GM19324 (cell line): ENCODE measurements at regions not wholly inside any gene's neighbourhood (a gene's known extent, or its start where the extent isn't known, plus 50 kb on each side); places are given as distances from the start of the nearest gene placed in this dataset.

Experiments
- ATAC-seq: cut with Tn5 transposase; IDR thresholded peaks from one replicate; pipeline ENCODE4 v1.9.1; 2021; ENCODE audit warnings: mild to moderate bottlenecking, moderate library complexity; ENCODE audit not compliant: unreplicated experiment, low FRiP score

DNA sequence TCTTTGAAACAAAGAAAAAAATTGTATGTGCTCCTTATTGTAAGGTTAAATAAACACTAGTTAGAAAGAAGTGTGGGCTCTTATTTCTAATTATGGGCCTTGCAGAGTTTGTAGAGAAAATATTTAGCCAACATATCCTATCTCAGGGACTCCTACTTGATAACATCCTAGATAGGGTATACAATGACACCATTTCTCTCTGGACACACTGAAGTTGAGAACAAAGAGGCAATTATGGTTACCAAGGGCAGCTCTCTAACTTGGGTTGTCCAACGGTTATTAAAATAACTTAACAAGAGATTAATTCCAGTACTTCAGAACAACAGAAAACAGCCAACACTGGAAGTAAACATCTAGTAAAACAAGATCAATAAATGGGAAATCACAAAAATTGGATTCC, 69.0 kb upstream of the ZC3H11B start:
- no peak for ATAC-seq

DNA sequence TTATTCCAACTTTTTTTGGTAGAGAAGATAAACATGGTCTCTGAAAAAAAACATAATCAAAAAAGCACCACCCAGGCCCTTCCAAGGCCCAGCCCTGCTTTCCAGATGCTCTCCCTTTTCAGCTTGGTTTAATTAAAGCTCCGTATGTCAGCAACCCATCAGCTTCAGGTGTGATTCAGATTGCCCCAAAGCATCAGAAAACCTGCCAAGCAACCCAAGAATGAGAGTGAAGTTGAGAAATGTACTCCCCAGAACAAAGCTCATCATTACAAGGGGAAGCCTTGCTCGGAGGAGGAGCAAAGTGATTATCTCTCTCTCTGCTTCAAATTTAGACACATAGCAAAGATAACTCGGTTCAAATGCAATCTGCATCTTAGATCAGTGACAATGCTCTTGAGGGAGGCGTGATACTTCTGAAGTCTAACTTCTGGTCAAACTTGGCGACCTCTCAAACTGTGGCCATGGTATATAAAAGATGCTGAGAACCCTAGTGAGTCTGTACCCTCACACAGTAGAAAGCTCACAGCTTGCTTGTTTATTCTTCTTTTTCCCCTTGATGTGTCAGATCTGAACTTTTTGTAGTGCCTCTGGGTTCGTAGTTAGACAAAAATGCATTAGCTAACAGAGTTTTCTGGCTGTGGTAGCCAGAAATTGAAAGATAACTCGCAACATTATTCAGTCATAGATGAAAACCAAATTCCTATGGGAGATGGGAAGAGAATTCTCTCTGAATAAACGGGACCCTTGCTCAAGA, 63.3 kb upstream of the ZC3H11B start:
- no peak for ATAC-seq

- no peak for ATAC-seq
These were observed 57.7 kb upstream of the ZC3H11B start for GRCh38 chr1:219670426-219671149.

DNA sequence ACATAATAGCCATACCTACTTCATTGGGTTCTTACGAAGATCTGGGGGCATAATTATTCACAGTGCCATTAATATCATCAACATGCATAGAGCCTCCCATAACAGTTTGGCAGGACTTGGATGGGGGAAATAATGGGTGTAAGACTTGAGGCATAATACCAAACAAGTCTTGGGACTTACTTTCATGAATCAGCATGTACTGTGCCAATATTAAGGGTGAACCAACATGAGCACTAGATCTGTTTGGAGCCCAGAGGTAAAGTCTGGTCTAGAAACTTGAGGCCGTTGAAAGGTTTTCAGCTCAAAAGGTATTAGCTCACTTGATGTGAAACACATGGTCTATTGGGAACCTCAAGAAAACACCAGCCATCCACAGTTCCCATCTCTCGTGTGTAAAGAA, 56.7 kb upstream of the ZC3H11B start:
- ATAC-seq: no peak

DNA sequence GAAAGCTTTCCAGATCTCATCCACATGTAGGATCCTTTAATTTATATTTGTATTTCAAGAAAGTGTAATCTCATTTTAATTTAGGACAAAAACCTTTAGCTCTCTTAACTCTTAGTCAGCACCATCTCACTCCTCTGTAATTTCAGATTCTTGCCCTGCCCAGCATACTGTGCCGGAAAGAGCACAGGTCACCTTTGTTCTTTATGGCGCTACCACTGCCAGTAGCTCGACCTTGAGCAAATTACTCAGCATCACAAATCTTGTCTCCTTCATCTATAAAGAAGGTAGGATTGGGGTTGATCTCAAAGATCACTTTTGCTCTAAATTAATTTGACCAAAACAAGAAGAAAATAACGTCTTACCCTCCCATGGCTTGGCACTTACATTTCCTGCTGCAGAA, 56.1 kb upstream of the ZC3H11B start:
- ATAC-seq: no peak

DNA sequence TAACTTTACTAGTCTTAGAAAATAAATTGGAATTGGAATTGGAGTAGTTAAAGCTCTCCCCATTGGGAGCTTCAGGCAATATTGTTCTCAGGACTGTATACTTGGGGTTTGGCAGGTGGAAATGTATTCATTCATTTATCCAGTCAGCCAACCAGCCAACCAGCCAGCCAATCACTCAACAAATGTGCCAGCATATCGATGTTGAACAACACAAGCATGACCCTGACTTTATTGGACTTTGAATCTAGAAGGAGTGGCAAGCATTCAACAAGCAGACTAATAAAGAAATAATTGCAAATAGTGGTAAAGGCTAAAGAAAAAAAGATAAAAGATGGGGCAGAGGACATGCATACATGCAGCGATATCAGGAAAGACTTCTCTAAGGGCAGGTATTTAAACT, 55.5 kb upstream of the ZC3H11B start:
- no peak for ATAC-seq

DNA sequence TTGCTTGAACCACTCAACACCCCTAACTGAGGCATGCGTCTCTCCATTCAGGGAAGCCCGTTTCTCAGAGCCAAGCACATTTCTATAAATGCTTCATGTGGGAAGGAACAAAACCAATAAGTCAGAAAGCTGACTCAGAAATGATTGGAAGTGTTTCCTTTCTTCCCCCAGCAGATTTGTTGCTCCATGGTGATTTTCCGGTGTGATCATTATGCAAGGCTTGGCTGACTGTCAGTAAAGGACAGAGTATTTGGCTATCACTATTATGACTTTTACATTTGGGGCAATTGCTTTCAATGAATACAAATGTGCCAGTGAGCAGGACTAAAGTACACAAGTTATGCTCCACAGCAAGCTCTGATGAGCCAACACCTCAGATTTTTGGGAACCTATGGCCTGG, 53.3 kb upstream of the ZC3H11B start:
- ATAC-seq: no peak

DNA sequence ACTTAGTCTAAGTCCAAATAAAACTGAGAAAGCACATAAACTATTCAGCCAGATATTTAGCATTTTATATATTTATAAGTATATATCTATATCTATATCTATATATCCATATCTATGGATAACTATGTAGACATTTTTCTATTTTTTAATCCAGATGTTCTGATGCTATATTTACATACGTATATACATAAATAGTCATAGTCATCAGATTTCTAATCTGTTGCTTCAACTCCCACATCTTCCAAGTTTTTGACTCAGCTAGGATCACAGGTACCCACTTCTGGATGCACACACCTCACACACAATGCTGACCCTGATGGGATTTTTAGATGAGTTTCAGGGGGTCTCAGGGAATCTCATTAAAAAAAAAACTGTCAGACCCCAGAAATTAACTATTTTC, 52.2 kb upstream of the ZC3H11B start:
- no peak for ATAC-seq

- no peak for ATAC-seq
These were observed 51.6 kb upstream of the ZC3H11B start for GRCh38 chr1:219664310-219665029.
